Uterus (tissue), 2 donors: ENCODE measurements at regions not wholly inside any gene's neighbourhood (a gene's known extent, or its start where the extent isn't known, plus 50 kb on each side); places are given as distances from the start of the nearest gene placed in this dataset.

Experiments used
- POLR2A ChIP-seq, 2 donors: fragments of 450-650 bp; IDR thresholded peaks; one replicate each; pipeline ENCODE4 v1.6.1; 2016; ENCODE audit warnings: antibody characterized with exemption in 2 of 2, mild to moderate bottlenecking in 1 of 2, moderate library complexity in 1 of 2
- TF ChIP-seq, protein P1 (sequence below), 4 experiments: fragments of 200-600 bp in 2 of 4; fragments of 450-650 bp in 2 of 4; sonication (generic) in 2 of 4; IDR thresholded peaks; one replicate each; pipeline ENCODE4 v1.5.1; 2016 to 2019; ENCODE audit warnings: antibody characterized with exemption in 4 of 4, mild to moderate bottlenecking in 2 of 4, moderate library complexity in 1 of 4

DNA sequence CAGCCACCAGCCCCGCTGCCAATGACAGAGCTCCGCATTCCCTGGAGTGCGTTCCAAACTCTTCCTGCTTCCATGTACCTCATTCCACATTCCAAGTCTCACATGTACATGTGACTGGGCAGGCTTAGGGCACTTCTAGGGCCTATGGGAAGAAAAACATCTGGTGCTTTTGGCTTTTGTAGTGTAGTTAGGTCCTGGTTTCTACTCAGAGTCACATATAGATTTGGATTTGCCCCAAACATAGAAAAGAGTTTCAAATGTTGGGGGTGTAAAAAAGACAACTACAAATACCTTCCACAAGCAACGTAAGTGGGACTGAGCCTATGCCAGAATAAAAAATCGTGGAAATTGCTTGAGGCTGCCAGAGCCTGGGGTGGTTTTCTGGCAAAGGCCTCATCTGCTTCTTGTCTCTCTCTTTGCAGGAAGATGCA, 84.1 kb downstream of the ZNF467 start:
- TF ChIP-seq, protein P1, sequence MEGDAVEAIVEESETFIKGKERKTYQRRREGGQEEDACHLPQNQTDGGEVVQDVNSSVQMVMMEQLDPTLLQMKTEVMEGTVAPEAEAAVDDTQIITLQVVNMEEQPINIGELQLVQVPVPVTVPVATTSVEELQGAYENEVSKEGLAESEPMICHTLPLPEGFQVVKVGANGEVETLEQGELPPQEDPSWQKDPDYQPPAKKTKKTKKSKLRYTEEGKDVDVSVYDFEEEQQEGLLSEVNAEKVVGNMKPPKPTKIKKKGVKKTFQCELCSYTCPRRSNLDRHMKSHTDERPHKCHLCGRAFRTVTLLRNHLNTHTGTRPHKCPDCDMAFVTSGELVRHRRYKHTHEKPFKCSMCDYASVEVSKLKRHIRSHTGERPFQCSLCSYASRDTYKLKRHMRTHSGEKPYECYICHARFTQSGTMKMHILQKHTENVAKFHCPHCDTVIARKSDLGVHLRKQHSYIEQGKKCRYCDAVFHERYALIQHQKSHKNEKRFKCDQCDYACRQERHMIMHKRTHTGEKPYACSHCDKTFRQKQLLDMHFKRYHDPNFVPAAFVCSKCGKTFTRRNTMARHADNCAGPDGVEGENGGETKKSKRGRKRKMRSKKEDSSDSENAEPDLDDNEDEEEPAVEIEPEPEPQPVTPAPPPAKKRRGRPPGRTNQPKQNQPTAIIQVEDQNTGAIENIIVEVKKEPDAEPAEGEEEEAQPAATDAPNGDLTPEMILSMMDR (IDR thresholded peaks at IDR 0.05), result no peak
- TF ChIP-seq POLR2A (IDR thresholded peaks at IDR 0.05), result no peak
